HG03135 (cell line): ENCODE measurements at regions not wholly inside any gene's neighbourhood (a gene's known extent, or its start where the extent isn't known, plus 50 kb on each side); places are given as distances from the start of the nearest gene placed in this dataset.

Source experiments
- ATAC-seq: cut with Tn5 transposase; IDR thresholded peaks from one replicate; pipeline ENCODE4 v1.9.1; 2021; ENCODE audit warnings: mild to moderate bottlenecking, moderate library complexity; ENCODE audit not compliant: unreplicated experiment

GRCh38 chr5:88489364-88489763, 220.7 kb upstream of the TMEM161B start:
- ATAC-seq, result no peak

DNA sequence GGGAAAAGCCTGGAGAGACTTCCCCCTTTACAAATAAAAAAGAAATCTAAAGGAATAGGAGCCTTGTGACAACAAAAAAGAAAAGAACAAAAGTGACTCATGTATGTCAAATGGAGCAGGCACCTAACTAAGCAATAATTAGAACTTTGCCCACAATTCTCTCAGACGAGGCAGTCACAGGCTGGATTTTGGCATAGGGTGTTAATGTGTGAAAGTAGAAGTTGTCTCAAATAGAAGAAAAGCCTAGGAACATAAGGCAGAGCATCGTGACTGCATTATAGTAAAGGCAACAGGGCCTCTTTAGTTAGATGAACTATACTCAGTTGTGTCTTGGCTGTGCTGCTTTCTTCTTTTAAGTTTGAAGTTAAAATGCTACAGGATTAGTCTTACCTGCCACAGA, 219.9 kb upstream of the TMEM161B start:
- no peak for ATAC-seq

GRCh38 chr5:88488130-88488529, 219.5 kb upstream of the TMEM161B start:
- ATAC-seq, result no peak

DNA sequence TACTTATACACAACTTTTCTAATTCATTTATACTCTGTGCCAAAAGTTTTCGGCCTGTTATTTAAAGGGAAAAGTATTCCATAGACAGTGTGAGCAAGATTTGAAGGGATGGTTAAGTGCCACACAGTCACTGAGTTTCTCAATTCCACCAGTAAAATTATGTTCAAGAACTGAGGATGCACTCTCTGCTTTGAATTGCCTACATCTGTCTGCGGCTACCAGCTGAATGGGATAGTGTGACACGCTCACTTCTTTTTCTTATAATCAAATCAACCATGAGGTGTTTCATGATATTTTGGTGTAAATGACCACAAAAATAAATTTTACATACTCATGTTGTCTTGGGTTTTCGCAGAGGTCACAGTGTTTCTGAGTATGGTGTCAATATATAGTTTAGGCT, 218.4 kb upstream of the TMEM161B start:
- no peak for ATAC-seq

- ATAC-seq, result no peak
These were observed 217.8 kb upstream of the TMEM161B start for GRCh38 chr5:88486431-88486830.

DNA sequence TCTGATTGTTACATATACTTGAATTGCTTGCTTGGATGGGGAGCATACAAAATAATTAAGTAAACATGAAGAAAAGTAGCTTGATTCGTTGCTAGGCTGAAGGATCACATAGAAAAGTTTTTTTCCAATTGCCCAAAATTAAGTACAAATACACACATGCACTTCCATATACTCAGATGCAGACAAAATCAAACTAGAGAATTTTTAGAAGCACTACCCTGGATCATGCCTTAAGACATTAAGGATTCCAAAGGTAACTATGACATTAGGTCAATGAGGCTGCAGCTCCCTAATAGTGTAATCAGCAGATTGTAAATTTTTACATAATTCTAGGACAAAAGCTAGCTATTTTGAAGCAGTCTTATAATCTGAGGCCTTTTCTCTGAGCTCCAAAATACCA, 216.9 kb upstream of the TMEM161B start:
- ATAC-seq, result no peak

DNA sequence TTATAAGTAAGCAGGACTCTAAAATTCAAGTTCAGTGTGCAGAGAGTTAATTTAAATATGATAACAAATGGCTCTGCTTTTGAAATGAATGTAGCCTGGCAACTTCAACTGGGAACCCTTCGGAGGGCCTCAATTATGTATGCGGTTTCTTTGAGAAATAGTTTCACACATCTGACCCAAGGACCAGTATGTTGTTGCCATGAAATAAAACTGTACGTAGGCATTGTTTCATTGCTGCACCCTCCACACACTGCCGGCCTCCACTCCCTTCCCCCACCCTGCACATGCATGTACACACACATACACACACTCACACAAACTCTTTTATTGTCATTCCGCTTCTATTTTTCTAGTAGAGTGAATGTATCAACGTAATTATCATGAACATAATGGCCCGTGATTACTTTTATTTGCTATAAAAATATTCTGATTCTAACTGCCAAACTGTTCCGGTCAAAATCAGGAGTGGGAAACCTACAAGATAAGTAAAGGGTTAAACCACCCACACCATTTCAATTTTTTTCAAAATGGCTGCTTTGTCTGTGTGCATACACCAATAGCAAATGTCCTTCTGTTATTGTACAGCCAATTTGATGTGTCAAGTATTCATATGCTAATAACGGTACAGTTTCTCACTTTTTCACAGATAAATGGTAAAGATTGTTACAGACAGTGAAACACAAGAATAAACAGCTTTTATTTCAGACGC, 215.5 kb upstream of the TMEM161B start:
- ATAC-seq, result no peak

GRCh38 chr5:88480801-88481499, 212.3 kb upstream of the TMEM161B start:
- ATAC-seq, result no peak

DNA sequence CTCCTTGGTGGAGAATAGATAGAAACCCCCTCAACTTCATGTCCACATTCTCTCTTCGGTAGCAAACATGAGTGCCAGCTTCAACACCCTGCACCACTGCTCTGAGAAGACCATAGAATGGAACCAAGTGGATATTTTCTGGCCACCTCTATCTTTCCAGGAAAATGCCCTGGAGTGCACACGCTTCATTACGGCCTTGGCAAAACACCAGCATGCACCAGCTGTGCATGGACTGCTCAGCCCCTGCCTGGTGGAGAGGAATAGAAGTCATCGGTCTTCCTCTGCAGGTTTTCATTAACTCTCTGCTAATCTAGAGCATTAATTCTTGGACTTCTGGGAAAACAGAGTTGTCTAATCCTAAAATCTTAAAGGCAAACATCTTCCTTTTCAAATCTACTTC, 211.6 kb upstream of the TMEM161B start:
- no peak for ATAC-seq

DNA sequence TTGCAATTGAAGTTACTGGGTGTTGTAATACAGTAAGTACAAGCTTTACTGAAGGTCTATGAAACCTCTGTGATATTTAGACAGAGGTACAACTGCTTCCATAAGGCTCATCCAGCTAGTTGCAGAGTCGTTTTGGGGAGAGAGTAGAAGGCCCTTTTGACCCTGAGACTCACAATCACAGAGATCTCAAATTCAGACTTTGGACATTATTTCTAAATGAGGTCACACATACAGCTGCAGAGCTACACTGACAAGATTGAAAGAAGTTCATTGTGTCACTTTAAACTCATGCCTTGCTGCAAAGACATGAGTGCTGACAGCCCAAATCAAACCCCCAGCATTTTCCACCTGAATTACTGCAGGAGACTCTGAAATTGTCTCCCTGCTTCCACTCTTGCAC, 205.9 kb upstream of the TMEM161B start:
- no peak for ATAC-seq

DNA sequence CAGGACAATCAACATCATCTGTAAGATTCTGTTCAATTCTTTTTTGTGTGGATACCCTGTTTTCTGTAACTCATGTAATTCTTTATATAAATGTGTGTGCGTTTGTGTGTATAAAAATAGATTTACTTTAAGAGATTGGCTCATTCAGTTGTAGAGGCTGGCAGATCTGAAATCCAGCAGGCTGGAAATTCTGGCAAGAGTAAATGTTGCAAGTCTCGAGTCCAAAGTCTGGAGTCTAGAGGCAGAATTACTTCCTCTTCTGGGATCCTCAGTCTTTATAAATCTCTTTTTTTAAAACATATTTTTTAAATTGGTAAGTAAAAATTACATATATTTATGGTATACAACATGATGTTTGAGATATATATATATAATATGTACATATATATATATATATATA, 202.1 kb upstream of the TMEM161B start:
- ATAC-seq, result no peak

- ATAC-seq, result no peak
These were observed 191.3 kb upstream of the TMEM161B start for GRCh38 chr5:88459971-88460370.

DNA sequence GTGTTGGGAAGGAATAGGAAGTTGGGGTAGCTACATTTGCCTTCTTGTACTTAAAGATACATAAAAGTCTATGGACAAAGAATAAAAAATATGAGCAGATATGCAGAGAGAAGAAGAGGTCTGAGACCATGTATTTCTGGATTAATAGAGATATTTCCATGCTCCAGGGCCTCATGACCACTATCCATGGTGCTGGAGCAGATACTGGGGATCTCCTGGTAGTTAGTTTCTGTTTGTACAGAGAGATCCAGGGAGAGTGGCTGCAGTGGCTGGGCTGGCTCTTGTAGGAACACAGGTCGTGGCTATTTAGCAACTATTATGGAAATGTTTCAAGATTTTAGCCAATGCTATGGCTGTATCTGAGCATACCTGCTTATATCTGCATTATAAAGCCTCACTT, 184.2 kb upstream of the TMEM161B start:
- no peak for ATAC-seq

GRCh38 chr5:88450239-88450638, 181.6 kb upstream of the TMEM161B start:
- no peak for ATAC-seq

DNA sequence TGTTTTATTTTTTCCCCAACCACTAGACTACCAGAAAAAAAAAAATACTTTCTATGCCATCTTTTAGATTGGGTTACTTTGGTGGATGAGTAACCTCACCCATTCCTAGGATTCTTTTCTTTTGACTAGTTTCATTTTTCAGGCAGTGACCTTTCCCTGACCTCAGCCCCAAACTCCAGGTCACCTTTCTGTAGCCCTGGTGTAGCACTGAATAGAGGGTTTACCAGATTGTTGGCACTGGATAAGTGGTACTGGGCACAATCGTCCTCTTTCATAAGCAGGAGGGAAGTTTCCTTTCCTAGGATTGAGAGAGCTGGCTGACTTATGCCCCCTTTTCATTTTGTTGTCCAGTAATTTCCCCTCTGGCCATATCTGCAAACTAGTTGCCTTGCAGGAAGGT, 169.4 kb upstream of the TMEM161B start:
- ATAC-seq, result no peak

DNA sequence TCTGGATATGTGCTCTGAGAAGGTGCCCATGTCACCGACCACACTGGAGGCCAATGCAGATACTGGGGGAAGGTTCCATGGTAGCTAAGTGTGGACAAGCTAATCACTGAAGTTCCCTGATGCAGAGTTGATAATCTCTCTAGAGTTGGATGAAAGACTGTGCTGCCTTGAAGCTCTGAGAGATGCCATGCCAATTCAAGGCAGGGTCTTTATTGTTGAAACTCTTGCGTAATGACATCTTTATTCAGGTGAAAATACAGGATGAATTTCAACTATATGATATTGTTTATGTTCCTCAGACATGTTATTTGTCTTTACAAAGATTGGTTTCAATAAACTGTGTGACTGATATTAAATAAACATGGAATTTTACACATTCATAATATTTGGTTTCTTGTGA, 167.6 kb upstream of the TMEM161B start:
- ATAC-seq, result no peak

DNA sequence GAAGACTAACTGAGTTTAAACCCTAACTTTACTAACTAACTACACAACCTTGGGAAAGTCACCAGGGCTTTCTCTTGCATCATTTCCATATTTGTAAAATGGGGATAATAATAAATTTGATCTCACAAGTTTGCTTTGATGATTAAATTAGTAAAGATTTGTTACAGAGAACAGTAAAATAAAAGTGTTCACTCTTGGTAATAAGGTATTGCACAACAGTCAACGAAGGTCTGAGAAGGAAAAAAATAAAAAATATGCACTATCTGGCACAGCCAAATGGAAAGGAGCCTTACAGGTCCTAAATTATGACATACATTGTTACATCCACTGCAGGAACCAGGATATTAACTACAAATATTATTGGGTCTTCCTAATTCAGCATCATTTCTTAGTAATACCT, 160.0 kb upstream of the TMEM161B start:
- ATAC-seq, result no peak

GRCh38 chr5:88426441-88426840, 157.8 kb upstream of the TMEM161B start:
- no peak for ATAC-seq

- ATAC-seq, result no peak
These were observed 156.5 kb upstream of the TMEM161B start for GRCh38 chr5:88425124-88425523.

- ATAC-seq, result no peak
These were observed 151.3 kb upstream of the TMEM161B start for GRCh38 chr5:88419931-88420330.

DNA sequence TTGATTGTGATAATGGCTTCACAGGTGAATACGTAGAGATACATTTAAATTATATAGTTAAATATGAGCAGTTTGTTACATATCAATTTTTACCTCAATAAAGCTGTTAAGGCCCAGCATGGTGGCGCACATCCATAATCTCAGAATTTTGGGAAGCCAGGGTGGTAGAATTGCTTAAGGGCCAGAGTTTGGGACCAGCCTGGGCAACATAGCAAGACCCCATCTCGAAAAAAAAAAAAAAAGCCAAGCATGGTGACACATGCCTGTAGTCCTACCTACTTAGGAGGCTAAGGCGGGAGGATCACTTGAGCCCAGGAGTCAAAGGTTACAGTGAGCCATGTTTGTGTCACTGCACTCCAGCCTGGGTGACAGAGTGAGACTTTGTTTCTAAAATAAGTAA, 138.7 kb upstream of the TMEM161B start:
- no peak for ATAC-seq

- ATAC-seq, result no peak
These were observed 137.1 kb upstream of the TMEM161B start for GRCh38 chr5:88405783-88406182.

GRCh38 chr5:88404405-88404804, 135.8 kb upstream of the TMEM161B start:
- ATAC-seq, result no peak
